ENCODE measurements at regions not wholly inside any gene's neighbourhood (a gene's known extent, or its start where the extent isn't known, plus 50 kb on each side); places are given as distances from the start of the nearest gene placed in this dataset.

GRCh38 chr6:105492706-105493673, 90.1 kb upstream of the PREP start:
- no peaks in the 10 kb centered on the region for H3K4me1 ChIP-seq (ENCODE audit: control insufficient read depth, low read length)
- no peaks in the 10 kb centered on the region for H3F3A ChIP-seq (ENCODE audit: control insufficient read depth, insufficient read depth)
- no peak overlapping the region for H3K27ac ChIP-seq (ENCODE audit: low read depth, low read length)
- TF ChIP-seq CTCF (IDR thresholded peaks at IDR 0.05; ENCODE audit: low read depth, low read length, poor library complexity, severe bottlenecking), result no peak
- TF ChIP-seq EZH2phosphoT487 (IDR thresholded peaks at IDR 0.05; ENCODE audit: borderline replicate concordance, low read length), result no peak
- H3K27me3 ChIP-seq (ENCODE audit: control insufficient read depth, low read length), result no peaks in the 10 kb centered on the region
- H3K4me3 ChIP-seq (ENCODE audit: low read length), result no peak overlapping the region
- no peaks in the 10 kb centered on the region for H3K36me3 ChIP-seq (ENCODE audit: control insufficient read depth, low read length)
- no peaks in the 10 kb centered on the region for H3K79me2 ChIP-seq (ENCODE audit: control insufficient read depth, low read length)
- H4K20me1 ChIP-seq (ENCODE audit: control insufficient read depth, insufficient read depth, low read depth, low read length), result no peaks in the 10 kb centered on the region
- H3K9me3 ChIP-seq (ENCODE audit: control insufficient read depth, insufficient read depth, low read length), result no peaks in the 10 kb centered on the region
- H3K4me2 ChIP-seq (ENCODE audit: low read length), result no peak overlapping the region
- H3K9me2 ChIP-seq (replicated peaks; ENCODE audit: control insufficient read depth, low read length), result no peaks in the 10 kb centered on the region

DNA sequence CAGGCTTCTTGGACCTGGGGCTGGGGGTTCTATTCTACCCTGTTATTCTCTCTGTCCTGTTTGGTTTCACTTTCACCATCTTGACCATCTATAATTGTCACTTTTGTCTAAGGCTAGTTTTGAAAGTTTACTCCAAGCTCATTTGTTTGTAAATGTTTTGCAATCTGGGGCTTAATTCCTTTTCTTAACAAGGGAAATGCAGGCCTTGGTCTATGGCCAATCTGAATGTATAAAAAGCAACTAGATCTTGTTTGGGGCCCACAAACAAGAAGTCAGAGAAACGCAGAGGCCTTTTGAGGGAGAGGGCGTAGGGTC, 86.3 kb upstream of the PREP start:
- TF ChIP-seq CTCF (IDR thresholded peaks at IDR 0.05; ENCODE audit: low read depth, low read length, poor library complexity, severe bottlenecking) (no peak), EZH2phosphoT487 (IDR thresholded peaks at IDR 0.05; ENCODE audit: borderline replicate concordance, low read length) (no peak)
- no peaks in the 10 kb centered on the region for H3K79me2 ChIP-seq (ENCODE audit: control insufficient read depth, low read length)
- no peak overlapping the region for H3K4me2 ChIP-seq (ENCODE audit: low read length)

DNA sequence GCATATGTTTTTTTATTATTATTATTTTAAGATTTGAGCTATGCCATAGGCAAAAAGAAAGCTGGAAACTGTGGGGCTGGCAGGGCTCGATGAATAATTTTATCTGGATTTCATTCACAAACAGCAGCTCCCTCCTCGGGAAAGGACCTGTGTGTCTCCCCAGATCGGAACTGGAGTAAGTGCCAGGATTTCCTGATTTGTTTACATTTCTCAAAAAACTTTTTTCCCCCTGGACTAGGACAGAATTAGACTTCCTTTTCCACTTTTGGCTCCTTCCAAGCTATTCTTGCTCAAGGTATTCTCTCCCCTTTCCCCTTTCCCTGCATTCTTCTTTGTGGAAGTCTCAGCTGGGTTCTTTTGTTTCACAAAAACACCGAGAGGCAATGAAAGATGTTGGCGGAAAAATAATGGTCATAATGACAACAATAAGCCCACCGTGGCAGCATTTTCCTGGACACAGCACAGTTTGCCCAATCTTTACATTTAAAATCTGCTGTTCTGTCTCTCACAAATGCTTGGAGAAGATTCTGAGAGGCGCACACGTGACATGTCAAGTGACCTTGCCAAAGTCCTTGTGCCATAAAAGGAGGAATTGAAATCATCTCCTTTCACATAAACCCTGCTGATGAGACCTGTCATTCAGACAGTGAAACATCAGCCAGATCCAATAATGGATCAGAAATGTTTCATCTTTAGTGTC, 85.8 kb upstream of the PREP start:
- no peak overlapping the region for H3K27ac ChIP-seq (ENCODE audit: low read depth, low read length)
- H3K9me3 ChIP-seq (ENCODE audit: control insufficient read depth, insufficient read depth, low read length), result no peaks in the 10 kb centered on the region
- H3F3A ChIP-seq (ENCODE audit: control insufficient read depth, insufficient read depth), result no peaks in the 10 kb centered on the region
- H3K9me2 ChIP-seq (replicated peaks; ENCODE audit: control insufficient read depth, low read length), result no peaks in the 10 kb centered on the region
- no peaks in the 10 kb centered on the region for H3K27me3 ChIP-seq (ENCODE audit: control insufficient read depth, low read length)
- H3K4me2 ChIP-seq (ENCODE audit: low read length), result no peak overlapping the region
- no peak overlapping the region for H3K4me3 ChIP-seq (ENCODE audit: low read length)
- H3K4me1 ChIP-seq (ENCODE audit: control insufficient read depth, low read length), result no peaks in the 10 kb centered on the region
- H3K79me2 ChIP-seq (ENCODE audit: control insufficient read depth, low read length), result no peaks in the 10 kb centered on the region
- TF ChIP-seq CTCF (IDR thresholded peaks at IDR 0.05; ENCODE audit: low read depth, low read length, poor library complexity, severe bottlenecking), result no peak
- no peak for TF ChIP-seq EZH2phosphoT487 (IDR thresholded peaks at IDR 0.05; ENCODE audit: borderline replicate concordance, low read length)
- H3K36me3 ChIP-seq (ENCODE audit: control insufficient read depth, low read length), result no peaks in the 10 kb centered on the region
- H4K20me1 ChIP-seq (ENCODE audit: control insufficient read depth, insufficient read depth, low read depth, low read length), result no peaks in the 10 kb centered on the region

More for the DNA sequence above, 86.3 kb upstream of the PREP start:
- no peak overlapping the region for H3K27ac ChIP-seq (ENCODE audit: low read depth, low read length)
- H3K4me1 ChIP-seq (ENCODE audit: control insufficient read depth, low read length), result no peaks in the 10 kb centered on the region
- no peaks in the 10 kb centered on the region for H3K9me2 ChIP-seq (replicated peaks; ENCODE audit: control insufficient read depth, low read length)
- no peaks in the 10 kb centered on the region for H3K36me3 ChIP-seq (ENCODE audit: control insufficient read depth, low read length)
- H3F3A ChIP-seq (ENCODE audit: control insufficient read depth, insufficient read depth), result no peaks in the 10 kb centered on the region
- no peaks in the 10 kb centered on the region for H3K27me3 ChIP-seq (ENCODE audit: control insufficient read depth, low read length)
- H4K20me1 ChIP-seq (ENCODE audit: control insufficient read depth, insufficient read depth, low read depth, low read length), result no peaks in the 10 kb centered on the region
- no peak overlapping the region for H3K4me3 ChIP-seq (ENCODE audit: low read length)
- H3K9me3 ChIP-seq (ENCODE audit: control insufficient read depth, insufficient read depth, low read length), result no peaks in the 10 kb centered on the region

All from DOHH2 (cell line).